SKM-1 treated with dmso at 0.1 percent for 144 hours (cell line): ENCODE measurements at regions not wholly inside any gene's neighbourhood (a gene's known extent, or its start where the extent isn't known, plus 50 kb on each side); places are given as distances from the start of the nearest gene placed in this dataset.
"Not testable (repeated sequence)": the region's sequence is repeated elsewhere in the genome, so short reads cannot be mapped to it uniquely, and the experiment has no call there.

ENCODE experiments used
- DNase-seq: peaks from one replicate; lab custom pipeline; 2025; ENCODE audit not compliant: unreplicated experiment; lab: John Stamatoyannopoulos, UW

DNA sequence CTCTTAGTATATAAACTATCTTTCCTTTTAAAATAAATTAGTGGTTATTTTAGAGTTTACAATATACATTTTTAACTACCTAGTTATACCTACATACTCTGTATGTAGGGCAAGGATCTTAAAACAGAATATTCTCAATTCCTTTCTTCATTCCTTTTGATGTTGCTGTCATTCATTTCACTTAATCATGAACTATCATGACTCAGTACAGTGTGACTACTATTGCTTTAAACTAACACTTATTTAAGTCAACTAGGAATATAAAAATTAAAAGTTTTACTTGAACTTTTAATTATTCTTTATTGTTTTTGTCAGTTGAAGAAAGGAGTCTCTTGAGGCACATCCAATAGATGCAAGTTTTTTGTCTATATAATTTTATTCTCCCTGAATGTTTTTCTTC, 726.4 kb downstream of the BRINP3 start:
- no peak for DNase-seq

DNA sequence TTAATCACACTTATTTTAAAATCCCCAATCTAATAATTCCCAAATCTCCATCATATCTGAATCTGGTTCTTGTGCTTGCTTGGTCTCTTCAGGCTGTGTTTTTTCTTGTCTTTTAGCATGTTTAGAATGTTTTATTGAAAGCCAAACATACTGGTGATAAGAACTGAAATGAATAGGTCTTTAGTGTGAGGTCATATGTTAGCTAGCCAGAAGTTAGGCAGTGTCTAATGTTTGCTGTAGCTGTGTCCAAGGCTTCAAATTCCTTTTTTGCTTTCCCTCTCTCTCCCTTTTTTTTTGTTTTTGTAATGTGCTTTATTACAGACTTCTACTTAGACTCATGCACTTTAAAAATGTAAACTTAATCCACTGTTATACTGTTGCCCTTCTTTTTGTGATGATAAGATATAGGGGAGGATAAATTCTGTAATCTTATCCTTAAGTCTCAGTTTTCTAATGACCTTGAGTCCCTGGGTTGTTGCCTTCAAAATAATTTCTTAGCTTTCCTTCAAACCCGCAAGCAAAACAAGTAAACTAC, 725.1 kb downstream of the BRINP3 start:
- no peak for DNase-seq

DNA sequence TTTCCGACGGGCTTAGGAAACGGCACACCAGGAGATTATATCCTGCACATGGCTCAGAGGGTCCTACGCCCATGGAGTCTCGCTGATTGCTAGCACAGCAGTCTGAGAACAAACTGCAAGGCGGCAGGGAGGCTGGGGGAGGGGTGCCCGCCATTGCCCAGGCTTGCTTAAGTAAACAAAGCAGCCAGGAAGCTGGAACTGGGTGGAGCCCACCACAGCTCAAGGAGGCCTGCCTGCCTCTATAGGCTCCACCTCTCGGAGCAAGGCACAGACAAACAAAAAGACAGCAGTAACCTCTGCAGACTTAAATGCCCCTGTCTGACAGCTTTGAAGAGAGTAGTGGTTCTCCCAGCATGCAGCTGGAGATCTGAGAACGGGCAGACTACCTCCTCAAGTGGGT, 722.6 kb downstream of the BRINP3 start:
- DNase-seq = not testable (repeated sequence)

DNA sequence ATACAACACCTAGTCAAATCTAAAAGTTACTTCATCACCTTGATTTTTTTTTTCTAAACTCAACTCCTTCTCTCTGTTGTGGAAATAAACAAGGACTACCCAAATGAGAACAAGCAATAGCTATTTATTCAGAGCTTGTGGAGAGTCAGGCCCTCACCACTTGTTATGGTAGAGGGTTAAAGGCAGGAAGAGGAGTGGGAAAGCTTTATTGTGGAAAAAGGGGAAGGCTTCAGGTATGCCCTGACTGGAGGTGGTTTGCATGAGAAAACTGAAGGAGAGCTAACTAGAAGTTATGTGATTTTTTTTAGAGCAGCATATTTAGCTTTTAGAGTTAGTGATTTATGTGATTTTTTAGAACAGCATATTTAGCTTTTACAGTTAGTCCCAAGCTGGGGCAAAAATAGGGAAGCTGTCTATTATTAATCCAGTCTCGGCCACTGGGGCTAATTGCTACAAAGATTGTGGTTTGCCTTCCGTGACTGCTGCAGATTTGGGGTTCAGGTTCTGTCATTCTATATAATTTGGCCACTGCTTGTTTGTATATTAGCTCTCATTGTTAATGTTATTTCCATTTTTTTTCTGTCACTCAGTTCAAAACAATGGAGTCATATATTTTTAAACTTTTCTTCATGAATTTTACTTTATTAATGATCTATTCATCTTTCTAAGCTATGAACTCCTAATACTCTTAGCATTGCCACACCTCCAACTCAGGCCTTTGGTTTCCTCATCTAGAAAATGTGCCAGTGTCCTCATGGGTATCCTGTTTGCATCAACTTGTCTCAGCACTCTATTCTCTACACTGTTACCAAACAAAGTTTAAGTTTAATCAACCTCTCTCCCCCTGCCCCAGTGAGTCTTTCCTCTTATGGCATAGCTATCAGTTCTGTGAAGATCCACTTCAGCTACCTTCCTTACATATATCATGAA, 713.0 kb downstream of the BRINP3 start:
- DNase-seq = no peak

DNA sequence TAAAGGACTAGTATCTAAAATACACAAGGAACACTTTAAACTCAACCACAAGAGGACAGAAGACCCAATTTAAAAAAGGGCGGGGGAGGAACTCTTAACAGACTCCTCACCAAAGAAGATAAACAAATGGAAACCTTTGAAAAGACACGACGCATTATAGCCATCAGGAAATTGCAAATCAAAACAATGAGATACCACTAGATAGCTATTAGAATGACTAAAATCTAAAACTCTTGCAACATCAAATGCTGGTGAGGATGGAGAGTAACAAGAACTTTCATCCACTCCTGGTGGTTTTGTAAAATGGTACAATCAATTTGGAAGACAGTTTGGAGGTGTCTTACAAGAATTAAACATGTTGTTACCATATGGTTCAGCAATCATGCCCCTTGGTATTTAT, 708.2 kb downstream of the BRINP3 start:
- DNase-seq = no peak

DNA sequence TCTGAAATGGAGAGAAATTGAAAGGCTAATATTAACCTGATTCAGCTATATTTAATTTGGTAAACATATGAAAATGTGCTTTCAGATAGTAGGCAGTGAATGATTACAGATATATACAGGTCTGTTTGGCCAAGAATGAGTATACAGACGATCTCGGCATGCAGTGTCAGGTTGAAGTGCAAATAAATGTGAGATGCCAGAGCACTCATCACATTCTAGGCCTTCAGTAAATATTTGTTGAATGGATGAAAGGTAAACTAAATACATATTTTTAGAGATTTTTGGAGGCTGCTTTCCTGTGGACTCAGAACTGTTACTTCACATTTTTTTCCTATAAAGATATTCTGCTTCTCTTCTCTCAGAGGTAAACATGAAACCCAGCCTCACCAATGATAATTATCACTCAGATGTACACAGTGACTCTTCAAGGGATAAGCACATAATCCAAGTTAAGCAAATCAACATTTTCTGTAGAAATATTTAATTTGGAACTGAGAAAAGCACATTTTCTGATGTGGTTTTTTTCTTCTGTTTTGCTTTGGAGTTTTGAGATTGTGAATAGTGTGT, 702.9 kb downstream of the BRINP3 start:
- no peak for DNase-seq

DNA sequence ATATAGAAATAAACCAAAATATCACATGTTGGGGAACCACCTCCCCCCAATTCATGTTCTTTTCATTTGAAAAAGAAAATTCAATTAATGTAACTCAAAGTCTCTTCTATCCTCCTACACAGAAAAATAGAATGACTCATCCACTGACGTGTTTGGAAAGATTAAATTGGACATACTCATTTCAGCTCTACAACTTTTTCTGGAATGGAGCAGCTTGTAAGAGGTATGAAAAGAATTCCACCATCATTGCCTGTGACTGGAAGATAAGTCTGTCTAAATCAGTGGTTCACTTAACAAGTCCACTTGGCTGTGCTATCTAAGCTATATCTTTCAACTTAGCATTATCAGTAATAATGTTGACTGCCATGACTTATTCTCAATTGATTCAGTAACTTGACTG, 702.3 kb downstream of the BRINP3 start:
- no peak for DNase-seq

DNA sequence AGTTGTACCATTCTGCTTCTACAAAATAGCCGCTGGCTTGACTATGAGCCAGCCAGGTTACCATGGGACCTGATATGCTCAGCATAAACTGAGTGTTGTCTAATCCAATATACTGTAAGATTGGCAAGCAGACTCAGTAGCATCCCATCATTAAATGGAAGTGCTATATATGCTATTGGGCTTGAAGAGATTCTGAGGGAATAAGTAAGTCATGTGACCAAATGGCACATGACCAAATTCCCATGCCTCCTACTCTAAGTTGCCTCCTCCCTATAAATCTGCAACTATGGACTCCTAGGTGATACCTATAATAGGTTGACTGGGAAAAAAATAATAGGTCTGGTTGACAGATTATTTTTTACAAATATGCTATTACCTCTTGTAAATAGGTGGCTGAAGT, 698.6 kb downstream of the BRINP3 start:
- DNase-seq = no peak

DNA sequence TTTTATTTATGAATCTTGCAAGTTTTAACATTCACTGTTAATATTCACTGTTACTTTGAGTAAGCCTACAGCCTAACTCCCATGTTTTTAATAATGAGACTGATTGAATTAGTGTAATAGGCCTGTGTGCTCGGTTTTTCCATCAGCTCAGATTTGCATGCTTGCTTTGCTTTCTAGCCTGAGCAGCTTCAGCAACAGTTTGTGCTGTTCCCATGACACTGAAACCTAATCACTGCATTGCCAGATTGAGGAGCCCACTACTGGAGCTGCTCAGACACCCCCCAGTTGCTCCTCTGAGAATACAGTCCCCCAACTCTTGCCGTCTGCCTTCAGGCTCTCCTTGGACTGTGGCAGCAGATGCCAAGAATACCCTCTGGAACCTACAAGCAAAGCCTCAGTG, 695.4 kb downstream of the BRINP3 start:
- DNase-seq = no peak

DNA sequence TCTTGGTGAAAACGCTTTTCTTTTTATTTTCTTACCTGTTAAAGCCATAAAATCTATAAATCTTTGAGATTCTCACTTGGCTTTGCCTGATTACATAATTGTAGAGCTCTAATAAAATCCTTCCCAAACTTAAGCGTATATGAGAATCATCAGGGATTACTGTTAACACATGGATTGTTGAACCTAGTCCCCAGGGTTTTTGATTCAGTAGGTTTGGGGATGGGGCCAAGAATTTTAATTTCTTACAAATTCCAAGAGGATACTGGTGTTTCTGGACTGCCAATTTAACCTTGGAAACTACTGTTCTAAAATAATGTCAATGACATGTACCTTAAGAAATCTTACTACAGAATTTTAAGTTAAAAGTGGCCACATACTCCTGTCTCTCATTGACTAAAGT, 694.2 kb downstream of the BRINP3 start:
- DNase-seq = no peak

DNA sequence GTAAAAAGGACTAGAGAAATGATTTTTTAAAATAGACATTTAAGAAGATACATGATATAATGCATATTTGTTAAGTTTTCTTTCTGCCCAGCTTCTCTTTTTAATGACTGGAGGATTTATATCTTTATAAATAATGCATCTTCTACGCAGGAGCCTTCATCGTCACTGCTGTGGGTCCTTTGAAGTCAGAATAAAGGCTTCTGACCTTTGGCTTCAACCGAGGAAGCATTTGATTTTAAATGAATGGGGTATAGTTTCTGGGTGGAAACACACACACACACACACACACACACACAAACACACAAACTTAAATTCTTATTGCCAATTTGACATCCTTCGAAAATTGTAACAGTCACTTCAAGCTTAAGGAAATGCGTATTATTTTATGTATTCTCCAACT, 690.9 kb downstream of the BRINP3 start:
- DNase-seq = no peak

DNA sequence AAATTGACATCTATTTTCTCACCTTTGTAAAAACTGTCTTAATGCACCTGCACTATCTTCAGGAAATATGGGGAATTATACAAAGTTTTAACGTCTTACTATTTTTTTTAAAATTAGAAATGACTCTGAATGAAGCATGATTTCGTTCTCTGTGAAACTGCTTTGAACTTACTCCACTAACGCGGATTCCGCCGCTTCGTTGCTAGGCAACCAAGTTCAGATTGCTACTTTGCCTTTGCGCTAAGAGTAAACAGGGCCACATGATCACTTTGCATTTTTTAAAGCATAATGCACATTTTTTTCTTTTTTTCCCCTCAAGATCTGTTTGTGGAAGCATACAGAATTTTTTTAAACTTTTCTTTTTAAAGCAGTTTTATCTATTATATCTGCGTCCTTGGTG, 690.5 kb downstream of the BRINP3 start:
- no peak for DNase-seq

DNA sequence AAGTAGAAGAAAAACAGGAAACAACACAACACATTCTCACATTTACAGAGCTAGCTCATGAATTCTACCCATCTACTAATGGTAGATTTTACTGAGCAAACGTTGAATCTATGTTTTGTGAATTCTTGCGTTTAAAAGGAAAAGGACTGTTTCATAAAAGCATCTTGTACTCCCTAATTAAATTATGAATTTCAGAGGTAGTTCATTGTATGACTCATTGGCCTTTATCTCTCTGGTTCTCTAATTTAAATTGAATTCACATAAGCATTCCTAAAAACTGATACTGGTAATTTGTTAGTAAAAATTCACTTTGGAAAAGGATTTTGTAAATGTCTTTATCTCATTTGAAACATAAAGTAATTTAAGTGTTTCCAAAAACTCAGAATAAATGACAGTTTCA, 687.3 kb downstream of the BRINP3 start:
- no peak for DNase-seq

DNA sequence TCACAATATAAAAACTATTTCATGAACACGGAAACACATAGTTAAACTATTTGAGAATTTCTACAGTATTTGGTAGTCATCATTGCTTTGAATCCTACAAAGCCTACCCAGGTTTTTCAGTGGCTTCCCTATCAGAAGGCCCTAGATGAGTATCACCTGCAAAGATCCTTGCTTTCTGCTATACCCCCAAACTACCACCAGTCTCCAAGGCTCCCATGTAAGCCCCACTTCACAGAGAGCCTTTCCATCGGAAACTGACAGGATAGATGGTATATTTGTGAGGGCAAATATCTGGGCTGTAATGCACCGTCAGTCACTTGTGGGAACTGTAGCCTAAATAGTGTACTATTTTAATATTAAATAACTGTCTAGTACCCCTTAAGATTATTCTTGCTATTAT, 674.3 kb downstream of the BRINP3 start:
- no peak for DNase-seq

DNA sequence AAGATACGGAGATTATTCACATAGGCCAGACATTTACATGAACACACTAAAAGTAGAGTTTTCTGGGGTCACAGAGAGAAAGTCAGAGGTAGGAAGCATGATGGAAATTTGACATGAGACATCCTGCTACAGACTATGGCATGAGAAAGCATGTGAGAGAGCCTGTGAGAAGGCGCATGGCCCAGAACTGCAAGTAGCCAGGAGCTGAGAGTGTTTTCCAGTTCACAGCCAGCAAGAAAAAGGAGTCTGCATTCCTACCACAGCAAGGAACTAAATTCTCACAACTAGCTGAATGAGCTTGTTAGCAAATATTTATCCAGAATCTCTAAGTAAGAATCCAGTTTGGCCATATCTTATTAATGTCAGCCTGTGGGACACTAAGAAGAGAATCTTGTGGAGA, 673.3 kb downstream of the BRINP3 start:
- no peak for DNase-seq

DNA sequence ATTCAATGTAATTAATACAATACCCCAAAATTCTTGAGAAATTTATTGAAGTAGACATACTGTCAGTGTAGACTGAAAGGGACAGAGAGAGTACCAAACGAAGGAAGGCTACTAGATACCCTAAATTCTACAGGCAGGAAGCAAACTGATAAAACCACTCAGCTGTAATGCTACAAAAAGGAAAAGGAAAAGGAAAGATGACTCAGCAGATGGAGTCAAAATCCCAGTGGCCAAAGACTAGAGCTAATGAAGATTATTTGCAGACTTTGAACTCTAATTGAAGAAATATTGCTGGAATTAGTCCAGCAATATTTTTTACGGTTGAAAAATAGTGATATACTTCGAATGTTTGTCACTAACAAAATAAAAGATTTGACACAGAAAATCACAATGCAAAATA, 671.9 kb downstream of the BRINP3 start:
- no peak for DNase-seq

DNA sequence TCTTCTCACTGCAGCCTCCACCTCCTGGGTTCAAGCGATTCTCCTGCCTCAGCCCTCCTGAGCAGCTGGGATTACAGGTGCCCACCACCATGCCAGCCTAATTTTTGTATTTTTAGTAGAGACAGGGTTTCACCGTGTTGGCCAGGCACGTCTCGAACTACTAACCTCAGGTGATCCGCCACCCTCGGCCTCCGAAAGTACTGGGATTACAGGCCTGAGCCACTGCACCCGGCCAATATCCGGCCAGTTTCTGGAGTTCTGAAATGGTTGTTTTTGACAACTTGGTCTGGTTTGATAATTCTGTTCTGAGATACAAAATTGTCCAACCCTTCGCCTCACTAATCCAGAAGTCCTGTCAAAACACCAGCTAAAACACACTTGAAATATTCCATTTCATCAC, 667.0 kb downstream of the BRINP3 start:
- not testable (repeated sequence) for DNase-seq

DNA sequence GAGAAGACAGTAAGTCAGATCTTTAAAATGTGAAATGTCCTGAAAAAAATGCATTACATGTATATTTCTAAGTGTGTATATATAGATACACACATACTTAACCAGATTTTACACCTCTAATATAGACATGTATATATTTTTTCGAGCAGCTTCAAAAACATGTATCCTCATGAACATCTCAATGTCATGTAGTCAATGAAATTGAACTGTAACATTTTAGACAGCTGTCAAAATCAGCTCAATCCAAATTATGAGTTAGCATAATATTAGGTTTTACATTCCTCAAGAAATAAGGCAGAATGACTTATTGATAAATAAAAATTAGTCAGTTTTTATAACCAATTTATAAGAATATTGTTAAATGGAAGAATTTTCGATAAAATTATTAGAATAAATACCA, 665.7 kb downstream of the BRINP3 start:
- no peak for DNase-seq

DNA sequence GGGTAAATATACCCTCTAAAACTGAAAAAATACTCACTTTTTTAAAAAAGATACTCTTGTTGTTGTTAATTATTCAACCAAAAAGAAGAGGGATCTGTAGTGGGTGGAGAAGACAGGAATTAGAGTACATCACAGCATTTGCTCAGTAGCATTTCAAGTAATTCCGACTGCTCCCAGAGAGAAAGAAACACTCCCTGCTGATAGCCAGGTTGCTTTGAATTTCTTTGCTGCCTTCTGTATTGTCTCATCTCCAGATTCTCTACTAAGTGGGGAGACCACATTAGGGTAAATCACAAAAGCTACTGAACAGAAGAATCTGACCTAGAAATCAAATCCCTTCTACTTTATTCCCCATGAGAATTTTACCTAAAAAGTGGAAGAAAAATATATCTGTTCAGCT, 661.1 kb downstream of the BRINP3 start:
- DNase-seq = no peak

DNA sequence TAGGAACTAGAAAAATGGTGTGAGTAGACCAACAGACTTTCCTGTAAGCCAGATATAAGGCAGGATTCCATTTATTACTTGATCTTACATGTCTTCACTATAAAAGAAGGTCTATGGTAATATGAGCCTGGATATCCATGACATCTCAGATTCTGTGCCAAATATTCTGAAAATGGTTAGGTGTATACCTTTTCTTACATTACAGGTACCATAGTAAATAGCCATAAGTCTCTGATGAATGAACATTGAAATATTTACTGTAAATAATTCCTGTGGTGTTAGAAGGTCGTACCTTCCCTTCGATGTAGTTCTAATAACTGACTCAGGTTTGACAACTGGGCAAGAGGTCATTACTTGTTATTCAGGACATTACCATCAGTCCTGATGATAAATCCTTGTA, 657.9 kb downstream of the BRINP3 start:
- no peak for DNase-seq

DNA sequence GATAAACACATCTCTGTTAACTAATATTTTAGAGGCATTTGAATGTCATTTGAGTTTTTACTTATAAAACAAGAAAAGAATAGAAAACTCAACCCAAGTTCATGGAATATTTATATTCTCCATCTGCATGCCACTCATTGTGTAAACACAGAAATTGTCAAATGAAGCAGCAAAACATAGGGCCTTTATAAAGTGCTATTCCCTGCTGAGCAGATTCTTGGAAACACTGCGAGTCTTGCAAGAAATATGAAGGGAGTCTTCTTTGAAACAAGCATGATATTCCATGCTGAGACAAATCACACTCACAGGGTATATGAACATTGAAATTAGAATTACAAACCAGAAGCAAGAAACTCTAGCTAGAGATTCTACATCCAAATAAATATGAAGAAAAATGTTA, 655.8 kb downstream of the BRINP3 start:
- no peak for DNase-seq

DNA sequence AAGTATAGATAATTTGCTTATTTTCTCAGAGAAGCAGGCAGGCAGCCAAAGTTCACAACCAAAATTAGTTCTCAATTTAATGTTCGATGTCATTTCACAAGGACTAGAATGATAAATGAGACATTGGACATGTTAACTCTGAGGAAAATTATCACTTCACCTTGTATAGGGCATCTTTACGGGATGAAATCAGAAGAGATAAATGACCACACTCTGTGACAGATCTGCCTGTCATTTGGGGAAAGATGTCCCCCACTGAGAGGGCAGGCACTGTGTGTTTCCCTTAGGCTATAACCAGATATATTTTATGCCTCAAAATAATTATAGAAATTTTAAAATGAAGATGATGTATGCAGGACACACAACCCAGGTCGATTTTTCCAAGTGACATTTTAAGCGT, 642.9 kb downstream of the BRINP3 start:
- no peak for DNase-seq

DNA sequence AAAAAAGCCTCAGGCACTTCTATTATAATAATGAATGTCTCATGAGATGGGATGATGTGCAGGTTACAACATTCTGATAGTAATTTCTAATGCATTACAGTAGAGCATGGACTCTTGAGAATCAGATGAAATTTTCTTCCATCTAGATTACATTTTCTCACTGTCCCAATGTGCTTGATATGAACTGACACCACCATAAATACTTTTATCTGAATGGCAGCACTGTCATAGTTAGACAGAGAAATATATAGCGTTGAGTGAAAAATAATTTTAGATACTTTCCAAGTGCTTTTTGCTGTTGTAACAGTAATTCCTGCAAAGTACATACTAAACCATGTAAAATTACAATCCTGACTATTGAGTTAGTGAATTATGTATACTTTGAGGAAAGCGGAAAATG, 630.1 kb downstream of the BRINP3 start:
- no peak for DNase-seq
